Central memory CD8-positive, alpha-beta T cell (primary cell): ENCODE measurements at regions not wholly inside any gene's neighbourhood (a gene's known extent, or its start where the extent isn't known, plus 50 kb on each side); places are given as distances from the start of the nearest gene placed in this dataset.

Source experiments
- ATAC-seq: fragments of 150-1000 bp; cut with Tn5 transposase; replicated peaks from 2 replicates; pipeline ENCODE4 v1.10.0; 2022; ENCODE audit warnings: mild to moderate bottlenecking, moderate FRiP score, moderate number of reproducible peaks; ENCODE audit not compliant: poor library complexity, severe bottlenecking; ENCODE audit errors: extremely low read depth
- DNase-seq, 2 donors: peaks; one replicate each; pipeline ENCODE4 v3.0.0; 2021; ENCODE audit warnings: low spot score in 2 of 2
- H3K27ac Mint-ChIP-seq: one replicate; pipeline ENCODE4 v1.8.0; 2022; ENCODE audit warnings: low read depth, mild to moderate bottlenecking, moderate library complexity, mixed read lengths
- H3K27me3 Mint-ChIP-seq: one replicate; pipeline ENCODE4 v1.8.0; 2022; ENCODE audit warnings: mixed read lengths
- H3K36me3 Mint-ChIP-seq: one replicate; pipeline ENCODE4 v1.8.0; 2022; ENCODE audit warnings: mild to moderate bottlenecking, moderate library complexity, mixed read lengths; ENCODE audit not compliant: insufficient read depth
- H3K4me1 Mint-ChIP-seq: one replicate; pipeline ENCODE4 v1.8.0; 2022; ENCODE audit warnings: mixed read lengths
- H3K4me3 Mint-ChIP-seq: one replicate; pipeline ENCODE4 v1.8.0; 2022; ENCODE audit warnings: mild to moderate bottlenecking, moderate library complexity, mixed read lengths
- H3K9me3 Mint-ChIP-seq: one replicate; pipeline ENCODE4 v1.8.0; 2022; ENCODE audit warnings: mixed read lengths

DNA sequence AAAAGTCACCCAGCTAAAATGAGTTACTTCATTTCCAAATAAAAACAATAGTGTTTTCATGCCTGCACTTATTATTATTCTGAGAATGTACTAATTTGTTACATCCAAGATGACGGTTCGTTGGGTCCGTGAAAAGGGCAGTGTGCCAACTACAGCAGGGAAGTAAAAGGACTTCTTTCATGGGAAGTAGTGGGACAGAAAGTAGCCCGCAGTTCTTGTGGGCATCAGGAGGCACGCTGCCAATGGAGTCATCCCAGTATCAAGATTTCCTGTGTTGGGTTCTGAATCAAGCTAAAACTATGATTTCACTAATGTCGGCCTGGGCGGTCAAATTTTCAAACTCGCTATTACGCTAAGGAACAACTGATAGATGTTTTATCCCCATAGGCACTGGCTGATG, 254.5 kb upstream of the SOX2 start:
- no peak for DNase-seq
- Mint-ChIP-seq H3K9me3 (peaks cover 19% of the 10 kb centered on the region), H3K36me3 (no peaks in the 10 kb centered on the region), H3K4me3 (no peak overlapping the region), H3K27ac (no peak overlapping the region), H3K4me1 (no peaks in the 10 kb centered on the region), H3K27me3 (no peaks in the 10 kb centered on the region)
- ATAC-seq = no peak

DNA sequence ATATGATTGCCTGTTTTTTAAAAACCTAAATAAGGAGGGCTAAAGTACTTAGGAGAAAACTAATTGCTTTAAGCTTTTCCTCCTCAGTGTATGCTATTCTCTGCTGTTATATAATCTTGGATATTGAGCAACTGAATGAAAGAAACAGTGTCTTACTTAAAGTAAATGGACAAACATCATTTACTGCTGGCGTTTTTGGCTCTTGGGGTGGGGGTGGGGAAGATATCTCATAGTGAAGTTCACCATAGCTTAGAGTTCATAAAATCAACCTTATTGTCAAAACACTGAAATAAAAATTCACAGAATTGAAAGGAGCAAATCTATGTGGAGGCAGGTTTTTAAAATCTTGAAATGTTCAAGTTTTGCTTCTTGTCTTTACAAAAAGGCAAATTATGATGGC, 256.4 kb upstream of the SOX2 start:
- no peak overlapping the region for H3K27ac Mint-ChIP-seq
- DNase-seq (no peak), ATAC-seq (no peak)
- no peaks in the 10 kb centered on the region for H3K4me1 Mint-ChIP-seq
- no peaks in the 10 kb centered on the region for H3K27me3 Mint-ChIP-seq
- H3K36me3 Mint-ChIP-seq = no peaks in the 10 kb centered on the region
- no peak overlapping the region for H3K4me3 Mint-ChIP-seq
- peaks cover 24% of the 10 kb centered on the region for H3K9me3 Mint-ChIP-seq

DNA sequence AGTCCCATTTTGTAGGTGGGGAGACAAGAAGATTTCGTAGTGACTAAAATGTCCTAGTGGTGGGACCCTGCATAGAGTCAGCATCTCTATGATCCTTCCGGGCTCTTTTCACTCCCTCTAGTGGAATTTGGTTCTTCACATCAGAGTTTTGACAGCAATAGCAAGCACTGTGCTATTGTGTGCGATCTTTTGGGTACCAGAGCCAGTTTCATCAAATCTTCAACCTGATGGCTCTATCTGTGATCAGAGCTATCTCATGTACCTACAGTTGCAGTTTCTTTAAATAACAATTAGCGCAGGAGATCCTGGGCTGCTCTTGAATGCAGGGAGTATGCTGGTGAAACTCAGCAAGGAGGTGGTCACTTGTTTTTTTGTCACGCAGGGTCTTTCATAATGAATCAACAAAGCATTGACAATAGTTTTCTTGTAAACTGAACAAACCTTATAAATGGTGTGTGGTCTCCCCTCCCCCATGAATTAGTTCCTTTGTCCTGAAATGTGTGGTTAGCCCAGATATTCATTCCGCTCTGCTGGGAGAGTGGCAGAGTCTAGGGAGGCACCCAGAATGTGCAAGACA, 257.2 kb upstream of the SOX2 start:
- H3K4me1 Mint-ChIP-seq = no peaks in the 10 kb centered on the region
- H3K27ac Mint-ChIP-seq = no peak overlapping the region
- ATAC-seq = no peak
- no peaks in the 10 kb centered on the region for H3K27me3 Mint-ChIP-seq
- no peaks in the 10 kb centered on the region for H3K36me3 Mint-ChIP-seq
- DNase-seq = no peak
- H3K4me3 Mint-ChIP-seq = no peak overlapping the region
- H3K9me3 Mint-ChIP-seq = peaks cover 24% of the 10 kb centered on the region

DNA sequence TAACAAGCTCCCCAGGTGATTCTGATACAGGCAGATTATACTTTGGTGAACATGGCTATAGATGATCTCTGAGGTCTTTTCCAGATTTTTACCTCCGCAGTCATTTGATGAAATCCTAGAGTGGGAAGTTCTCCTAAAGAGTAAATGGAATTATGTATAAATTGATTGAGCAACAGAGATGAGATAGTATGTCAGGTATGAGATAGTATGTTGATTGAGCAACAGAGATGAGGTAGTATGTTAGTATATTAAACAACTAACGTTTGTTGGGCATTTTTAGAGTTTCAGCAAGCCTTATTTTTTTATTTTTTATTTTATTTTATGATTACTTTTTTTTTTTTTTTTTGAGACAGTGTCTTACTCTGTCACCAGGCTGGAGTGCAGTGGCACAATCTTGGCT, 265.0 kb upstream of the SOX2 start:
- Mint-ChIP-seq H3K27me3 (no peaks in the 10 kb centered on the region), H3K4me3 (no peak overlapping the region), H3K27ac (no peak overlapping the region), H3K4me1 (no peaks in the 10 kb centered on the region), H3K9me3 (peaks cover 21% of the 10 kb centered on the region), H3K36me3 (no peaks in the 10 kb centered on the region)
- no peak for DNase-seq
- no peak for ATAC-seq

DNA sequence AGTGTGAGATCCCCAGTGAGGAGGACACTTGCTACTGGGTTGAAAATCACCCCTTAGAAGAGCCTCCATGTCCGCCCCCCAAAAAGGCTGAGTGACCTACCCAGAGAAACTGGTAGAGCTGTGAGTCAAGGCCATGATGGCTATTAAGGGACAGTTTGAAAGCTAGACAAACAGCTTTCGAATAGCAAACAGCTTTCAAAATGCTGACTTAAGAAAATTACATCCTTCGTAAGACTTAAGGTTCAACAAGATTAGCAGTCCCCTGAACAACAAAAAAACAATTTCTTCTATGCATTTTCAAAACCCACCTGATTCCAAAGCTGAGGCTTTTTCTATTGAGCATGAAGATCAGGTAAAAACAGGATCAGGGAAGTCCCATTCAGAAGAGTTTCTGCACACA, 269.7 kb upstream of the SOX2 start:
- DNase-seq = no peak
- Mint-ChIP-seq H3K36me3 (no peaks in the 10 kb centered on the region), H3K4me3 (no peak overlapping the region), H3K27ac (no peak overlapping the region), H3K4me1 (no peaks in the 10 kb centered on the region), H3K27me3 (no peaks in the 10 kb centered on the region), H3K9me3 (peaks cover 11% of the 10 kb centered on the region)
- ATAC-seq = no peak

DNA sequence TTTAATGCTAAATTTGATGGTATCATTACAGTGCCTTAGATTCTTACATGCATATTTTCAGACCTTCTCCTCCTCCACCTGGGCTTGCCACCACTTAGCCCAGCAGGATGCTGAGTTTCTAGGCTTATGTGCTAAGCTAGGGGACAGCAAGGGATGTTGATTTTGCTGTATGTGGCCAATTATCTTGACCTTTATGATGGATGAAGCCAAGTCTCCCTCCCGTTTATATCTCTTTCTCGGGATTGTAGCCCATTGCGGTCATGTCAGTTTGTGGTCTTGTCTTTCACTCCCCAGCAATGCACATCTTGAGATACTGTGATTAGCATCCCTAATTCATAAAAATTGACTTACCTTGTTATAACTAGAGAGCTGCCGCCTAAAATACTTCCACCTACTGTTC, 278.7 kb upstream of the SOX2 start:
- H3K27me3 Mint-ChIP-seq = no peaks in the 10 kb centered on the region

DNA sequence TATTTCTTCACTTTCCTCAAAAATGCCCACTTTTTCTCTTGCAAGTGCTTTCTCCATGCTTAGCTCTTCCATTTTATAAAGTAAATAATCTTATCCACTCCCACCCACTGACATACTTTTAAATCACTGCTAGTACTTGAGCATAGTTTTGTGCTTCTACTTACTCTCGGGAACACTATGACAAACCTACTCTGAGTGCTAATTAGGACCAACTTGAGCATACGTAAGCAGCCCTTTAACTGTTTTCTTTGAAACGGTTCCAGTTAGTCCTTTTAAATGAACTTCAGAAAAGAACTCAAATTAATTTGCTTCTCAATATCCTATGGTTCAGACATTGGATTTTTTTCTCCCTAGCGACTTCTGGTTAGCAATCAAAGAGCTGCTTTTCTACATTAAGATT, 280.0 kb upstream of the SOX2 start:
- no peaks in the 10 kb centered on the region for H3K36me3 Mint-ChIP-seq
- H3K27ac Mint-ChIP-seq = no peak overlapping the region

More for the DNA sequence above, 278.7 kb upstream of the SOX2 start:
- Mint-ChIP-seq H3K36me3 (no peaks in the 10 kb centered on the region), H3K27ac (no peak overlapping the region), H3K4me1 (no peaks in the 10 kb centered on the region), H3K4me3 (no peak overlapping the region), H3K9me3 (peaks cover 17% of the 10 kb centered on the region)
- ATAC-seq = no peak
- no peak for DNase-seq

DNA sequence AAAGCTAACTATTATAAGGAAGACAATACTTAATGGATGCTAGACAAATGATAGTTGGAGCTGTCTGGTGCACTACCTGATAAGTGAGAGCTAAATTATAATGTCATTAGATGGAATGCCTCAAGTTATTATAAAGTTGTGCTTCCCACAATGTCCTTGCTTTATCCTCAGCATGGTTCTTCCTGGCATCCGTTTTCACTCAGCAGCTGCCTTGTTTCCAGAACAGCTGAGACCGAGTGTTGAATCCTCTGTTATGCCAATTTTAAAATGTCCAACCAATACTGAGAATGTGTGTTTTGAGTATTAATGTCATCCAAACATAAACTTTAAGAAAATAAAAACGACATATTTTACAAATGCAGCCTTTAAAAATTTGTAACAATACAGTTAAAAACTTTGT, 286.7 kb upstream of the SOX2 start:
- H3K27ac Mint-ChIP-seq = no peak overlapping the region
- H3K4me3 Mint-ChIP-seq = no peak overlapping the region
- no peaks in the 10 kb centered on the region for H3K4me1 Mint-ChIP-seq
- H3K27me3 Mint-ChIP-seq = no peaks in the 10 kb centered on the region
- H3K9me3 Mint-ChIP-seq = peaks cover 35% of the 10 kb centered on the region
- H3K36me3 Mint-ChIP-seq = no peaks in the 10 kb centered on the region
- ATAC-seq = no peak
- DNase-seq = no peak

More for the DNA sequence above, 280.0 kb upstream of the SOX2 start:
- H3K27me3 Mint-ChIP-seq = no peaks in the 10 kb centered on the region
- no peak for DNase-seq
- H3K4me1 Mint-ChIP-seq = no peaks in the 10 kb centered on the region
- no peak overlapping the region for H3K4me3 Mint-ChIP-seq
- peaks cover 23% of the 10 kb centered on the region for H3K9me3 Mint-ChIP-seq
- no peak for ATAC-seq

DNA sequence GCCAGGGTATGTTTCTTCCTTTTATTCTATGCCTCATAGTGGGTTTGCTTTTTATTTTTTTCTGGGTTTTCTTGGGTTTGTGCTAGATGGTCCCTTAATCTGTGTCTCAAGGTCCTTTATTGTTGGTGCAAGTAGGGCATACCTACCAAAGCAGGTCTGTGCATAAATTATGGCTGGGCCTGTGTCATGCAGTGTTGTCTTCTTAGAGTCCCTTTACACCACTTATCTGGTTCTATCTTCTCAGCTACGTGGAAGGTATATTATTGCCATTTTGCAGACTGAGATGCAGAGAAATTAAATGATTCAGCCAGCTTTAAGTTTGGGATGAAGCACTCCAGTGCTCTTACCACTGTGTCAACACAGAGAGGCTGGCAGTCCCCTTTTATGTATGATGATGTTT, 293.5 kb upstream of the SOX2 start:
- H3K27me3 Mint-ChIP-seq = no peaks in the 10 kb centered on the region
- peaks cover 12% of the 10 kb centered on the region for H3K9me3 Mint-ChIP-seq
- no peak overlapping the region for H3K4me3 Mint-ChIP-seq
- no peak overlapping the region for H3K27ac Mint-ChIP-seq
- ATAC-seq (no peak), DNase-seq (no peak)
- H3K36me3 Mint-ChIP-seq = no peaks in the 10 kb centered on the region
- no peaks in the 10 kb centered on the region for H3K4me1 Mint-ChIP-seq

DNA sequence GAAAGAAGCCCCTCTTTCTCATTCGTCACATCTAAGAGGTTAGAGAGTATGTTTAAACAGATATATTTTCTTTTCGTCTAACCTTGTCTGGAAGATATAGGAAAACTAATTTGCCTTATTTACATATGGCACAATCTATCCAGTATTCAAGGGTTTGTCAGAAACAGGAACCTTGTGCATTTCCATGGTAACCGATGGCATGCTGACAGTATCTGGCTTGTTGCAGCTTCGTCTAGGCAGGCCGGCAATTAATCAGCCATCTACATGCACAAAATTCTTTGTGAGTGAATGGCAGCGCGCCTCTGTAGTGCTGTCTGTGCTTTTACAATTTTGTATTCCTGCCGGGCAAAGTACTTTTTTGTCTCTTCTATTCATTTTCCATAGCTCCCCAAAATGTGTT, 294.0 kb upstream of the SOX2 start:
- Mint-ChIP-seq H3K36me3 (no peaks in the 10 kb centered on the region), H3K4me1 (no peaks in the 10 kb centered on the region), H3K27ac (no peak overlapping the region), H3K4me3 (no peak overlapping the region), H3K27me3 (no peaks in the 10 kb centered on the region), H3K9me3 (peaks cover 7% of the 10 kb centered on the region)
- no peak for DNase-seq
- ATAC-seq = no peak

DNA sequence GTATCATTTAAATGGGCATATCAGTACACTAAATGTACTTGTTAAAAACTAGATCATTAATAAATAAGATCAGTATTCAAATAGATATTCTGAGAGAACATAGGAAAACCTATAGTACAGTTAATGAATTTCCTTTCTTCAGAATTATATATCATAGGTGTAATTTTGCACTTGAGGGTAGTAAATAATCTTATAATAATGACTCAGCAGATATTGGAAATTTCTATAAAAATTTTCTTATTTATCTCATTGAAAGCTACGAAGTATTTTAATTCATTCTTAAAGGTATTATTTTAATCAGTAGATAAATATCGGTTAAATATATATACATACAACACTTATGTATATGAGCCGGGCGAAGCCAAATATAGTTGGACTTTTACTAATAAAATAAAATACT, 300.9 kb upstream of the SOX2 start:
- no peak overlapping the region for H3K4me3 Mint-ChIP-seq
- H3K27me3 Mint-ChIP-seq = no peaks in the 10 kb centered on the region
- peaks cover 11% of the 10 kb centered on the region for H3K9me3 Mint-ChIP-seq
- no peak overlapping the region for H3K27ac Mint-ChIP-seq
- ATAC-seq (no peak), DNase-seq (no peak)
- H3K36me3 Mint-ChIP-seq = no peaks in the 10 kb centered on the region
- no peaks in the 10 kb centered on the region for H3K4me1 Mint-ChIP-seq

DNA sequence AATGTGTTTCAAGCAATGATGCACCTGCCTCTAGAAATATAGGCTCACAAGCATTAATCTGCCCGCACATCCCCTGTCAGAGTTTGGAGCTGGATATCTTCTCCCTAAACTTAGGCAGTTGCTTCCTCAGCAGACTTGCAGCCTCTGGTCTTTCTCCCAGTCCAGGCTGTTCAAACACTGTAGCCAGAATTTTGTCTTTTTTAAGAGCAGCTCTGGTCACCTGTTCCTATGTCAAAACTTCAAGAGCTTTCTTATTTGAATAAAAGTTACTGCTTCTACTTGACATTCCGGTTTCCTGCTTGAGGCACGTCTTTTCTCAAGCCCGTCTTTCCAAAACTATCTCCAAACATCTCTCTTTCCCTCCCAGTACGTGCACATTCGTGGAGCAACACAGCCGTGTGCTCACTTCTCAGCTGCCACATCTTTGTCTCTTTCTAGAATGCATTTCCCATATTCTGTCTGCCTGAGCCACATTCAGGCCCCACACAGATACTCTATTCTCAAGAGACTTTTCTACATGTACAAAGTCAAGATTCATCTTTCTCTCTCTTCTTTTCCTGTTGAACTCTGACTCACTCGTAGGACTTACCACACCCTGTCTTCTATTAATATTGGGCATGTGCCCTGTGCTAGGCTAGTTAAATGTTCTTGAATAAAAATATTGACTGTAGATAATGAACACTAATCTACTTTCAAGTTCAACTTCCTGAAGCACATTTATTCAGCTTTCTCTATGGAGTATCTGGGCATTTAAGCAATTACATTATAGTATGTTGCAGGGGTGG, 307.7 kb upstream of the SOX2 start:
- ATAC-seq (no peak), DNase-seq (no peak)
- no peaks in the 10 kb centered on the region for H3K36me3 Mint-ChIP-seq
- no peaks in the 10 kb centered on the region for H3K27me3 Mint-ChIP-seq
- no peak overlapping the region for H3K4me3 Mint-ChIP-seq
- H3K4me1 Mint-ChIP-seq = no peaks in the 10 kb centered on the region
- no peak overlapping the region for H3K27ac Mint-ChIP-seq
- peaks cover 30% of the 10 kb centered on the region for H3K9me3 Mint-ChIP-seq

DNA sequence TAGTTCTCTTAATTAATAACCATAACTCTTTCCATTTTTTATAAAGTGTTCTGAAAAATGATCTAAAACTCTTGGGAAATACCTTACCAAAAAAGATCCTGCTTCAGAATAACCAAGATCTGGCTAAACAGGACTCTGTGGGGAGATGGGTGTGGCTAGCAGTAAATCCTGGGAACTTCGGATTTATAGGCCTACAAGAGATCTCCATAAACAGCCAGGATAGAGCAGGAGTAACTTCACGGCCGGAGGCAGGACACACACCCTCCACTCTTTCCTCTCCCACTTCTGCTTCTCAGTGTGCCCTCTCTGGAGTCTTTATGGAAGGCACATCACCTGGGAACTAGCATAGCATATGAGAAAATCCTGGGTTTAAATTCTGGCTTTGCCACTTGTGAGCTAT, 309.4 kb upstream of the SOX2 start:
- H3K4me3 Mint-ChIP-seq = no peak overlapping the region
- ATAC-seq (no peak), DNase-seq (no peak)
- no peaks in the 10 kb centered on the region for H3K36me3 Mint-ChIP-seq
- no peak overlapping the region for H3K27ac Mint-ChIP-seq
- no peaks in the 10 kb centered on the region for H3K4me1 Mint-ChIP-seq
- peaks cover 24% of the 10 kb centered on the region for H3K9me3 Mint-ChIP-seq
- no peaks in the 10 kb centered on the region for H3K27me3 Mint-ChIP-seq
